Activated T-helper 2 cell treated with anti-CD3 and anti-CD28 coated beads, Interferon-gamma antibody, Interleukin-2, Interleukin-4, amounts not matched to agents 10 μg/mL and 5 μg/mL and 100 μg/mL, durations not matched to agents 14 hours and 24 hours and 36 hours (primary cell): ENCODE measurements at regions not wholly inside any gene's neighbourhood (a gene's known extent, or its start where the extent isn't known, plus 50 kb on each side); places are given as distances from the start of the nearest gene placed in this dataset.
"Not testable (repeated sequence)": the region's sequence is repeated elsewhere in the genome, so short reads cannot be mapped to it uniquely, and the experiment has no call there.

Experiments used
- DNase-seq: peaks from one replicate; pipeline ENCODE4 v3.0.0; 2021; ENCODE audit warnings: low spot score
- H3K27ac Mint-ChIP-seq: one replicate; pipeline ENCODE4 v1.8.0; 2021; ENCODE audit warnings: mixed read lengths
- H3K27me3 Mint-ChIP-seq: one replicate; pipeline ENCODE4 v1.8.0; 2021; ENCODE audit warnings: low read depth, mixed read lengths
- H3K36me3 Mint-ChIP-seq: one replicate; pipeline ENCODE4 v1.8.0; 2021; ENCODE audit warnings: low read depth, mixed read lengths
- H3K4me1 Mint-ChIP-seq: one replicate; pipeline ENCODE4 v1.8.0; 2021; ENCODE audit warnings: low read depth, mixed read lengths
- H3K4me3 Mint-ChIP-seq: one replicate; pipeline ENCODE4 v1.8.0; 2021; ENCODE audit warnings: low read depth, mild to moderate bottlenecking, moderate library complexity, mixed read lengths
- H3K9me3 Mint-ChIP-seq: one replicate; pipeline ENCODE4 v1.8.0; 2021; ENCODE audit warnings: mixed read lengths
- intact Hi-C: fragments of 100-400 bp; cut with micrococcal nuclease; formaldehyde crosslinking; loops from one replicate; pipeline ENCODE4 v1.15.1; 2023

GRCh38 chr3:147333098-147333497 is 73.2 kb downstream of the ZIC4 start:
- no peaks in the 10 kb centered on the region for H3K27me3 Mint-ChIP-seq
- intact Hi-C loops, result no loop called here
- H3K4me1 Mint-ChIP-seq, result no peaks in the 10 kb centered on the region
- H3K36me3 Mint-ChIP-seq, result no peaks in the 10 kb centered on the region
- H3K4me3 Mint-ChIP-seq, result no peak overlapping the region
- no peak overlapping the region for H3K27ac Mint-ChIP-seq
- DNase-seq, result no peak
- no peaks in the 10 kb centered on the region for H3K9me3 Mint-ChIP-seq

DNA sequence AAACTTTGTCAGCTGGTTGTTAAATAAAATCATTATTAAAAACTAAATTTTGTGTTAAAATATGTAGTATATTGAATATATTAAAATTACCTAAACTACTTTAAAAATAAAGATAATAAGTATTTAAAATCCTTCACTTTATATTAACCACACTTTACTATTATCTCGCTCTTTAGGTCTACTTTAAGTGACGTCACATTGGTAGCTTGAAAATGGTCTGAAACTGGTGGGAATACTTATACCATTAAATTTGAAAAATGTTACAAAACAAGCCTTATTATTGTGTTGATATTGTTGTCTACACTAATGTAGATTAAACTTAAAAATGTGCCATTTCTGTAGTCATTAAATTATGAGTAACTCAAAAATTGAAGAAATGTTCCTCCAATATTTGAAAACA is 77.6 kb downstream of the ZIC4 start:
- Mint-ChIP-seq H3K27me3 (no peaks in the 10 kb centered on the region), H3K36me3 (no peaks in the 10 kb centered on the region), H3K9me3 (no peaks in the 10 kb centered on the region), H3K27ac (no peak overlapping the region), H3K4me3 (no peak overlapping the region), H3K4me1 (no peaks in the 10 kb centered on the region)
- intact Hi-C loops, result no loop called here
- no peak for DNase-seq

- intact Hi-C loops, result no loop called here
- H3K9me3 Mint-ChIP-seq, result peaks cover 5% of the 10 kb centered on the region
- no peak for DNase-seq
- H3K27me3 Mint-ChIP-seq, result no peaks in the 10 kb centered on the region
- H3K4me1 Mint-ChIP-seq, result no peaks in the 10 kb centered on the region
- no peaks in the 10 kb centered on the region for H3K36me3 Mint-ChIP-seq
- no peak overlapping the region for H3K4me3 Mint-ChIP-seq
- H3K27ac Mint-ChIP-seq, result no peak overlapping the region
Observed at GRCh38 chr3:147324356-147324755, 82.0 kb downstream of the ZIC4 start.

- Mint-ChIP-seq H3K27me3 (no peaks in the 10 kb centered on the region), H3K27ac (no peak overlapping the region), H3K4me1 (no peaks in the 10 kb centered on the region), H3K9me3 (peaks cover 5% of the 10 kb centered on the region), H3K36me3 (no peaks in the 10 kb centered on the region), H3K4me3 (no peak overlapping the region)
- no peak for DNase-seq
- intact Hi-C loops, result no loop called here
Observed at GRCh38 chr3:147318900-147319299, 87.4 kb downstream of the ZIC4 start.

GRCh38 chr3:147317080-147317479 is 89.3 kb downstream of the ZIC4 start:
- H3K36me3 Mint-ChIP-seq, H3K27ac Mint-ChIP-seq, H3K4me3 Mint-ChIP-seq, intact Hi-C loops, H3K9me3 Mint-ChIP-seq, H3K27me3 Mint-ChIP-seq, DNase-seq, H3K4me1 Mint-ChIP-seq: not testable (repeated sequence)

GRCh38 chr3:147313513-147313912 is 92.8 kb downstream of the ZIC4 start:
- Mint-ChIP-seq H3K27ac (no peak overlapping the region), H3K4me1 (no peaks in the 10 kb centered on the region), H3K27me3 (no peaks in the 10 kb centered on the region), H3K36me3 (no peaks in the 10 kb centered on the region), H3K9me3 (no peaks in the 10 kb centered on the region), H3K4me3 (no peak overlapping the region)
- DNase-seq, result no peak
- intact Hi-C loops, result no loop called here

DNA sequence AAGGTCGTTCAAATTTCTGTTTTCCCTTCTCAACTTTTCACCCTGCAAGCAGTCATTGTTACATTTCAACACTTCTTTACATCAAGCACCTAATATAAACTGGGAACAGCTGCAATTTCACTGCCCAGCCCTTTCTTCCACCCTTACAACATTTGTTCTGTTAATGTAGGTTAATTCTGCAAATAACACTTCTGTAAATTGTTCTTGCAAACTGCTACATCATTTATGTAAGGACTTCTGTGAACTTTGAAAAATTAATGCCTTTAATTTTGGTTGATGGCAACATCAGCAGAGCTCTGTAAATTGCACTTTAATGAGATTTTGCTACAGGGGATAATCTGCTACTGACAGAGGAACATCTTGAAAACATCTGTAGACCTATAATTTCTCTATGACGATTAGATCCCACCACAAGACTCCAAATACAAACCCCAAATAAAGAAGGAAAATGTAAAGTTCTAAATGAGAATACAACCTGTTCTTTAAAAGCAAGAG is 93.5 kb downstream of the ZIC4 start:
- no peak overlapping the region for H3K4me3 Mint-ChIP-seq
- no peak for DNase-seq
- no peaks in the 10 kb centered on the region for H3K9me3 Mint-ChIP-seq
- intact Hi-C loops, result no loop called here
- H3K27ac Mint-ChIP-seq, result no peak overlapping the region
- no peaks in the 10 kb centered on the region for H3K27me3 Mint-ChIP-seq
- no peaks in the 10 kb centered on the region for H3K4me1 Mint-ChIP-seq
- H3K36me3 Mint-ChIP-seq, result no peaks in the 10 kb centered on the region

- Mint-ChIP-seq H3K27me3 (no peaks in the 10 kb centered on the region), H3K36me3 (no peaks in the 10 kb centered on the region), H3K27ac (no peak overlapping the region), H3K9me3 (no peaks in the 10 kb centered on the region), H3K4me1 (no peaks in the 10 kb centered on the region), H3K4me3 (no peak overlapping the region)
- intact Hi-C loops, result no loop called here
- DNase-seq, result no peak
Observed at GRCh38 chr3:147311716-147312115, 94.6 kb downstream of the ZIC4 start.

DNA sequence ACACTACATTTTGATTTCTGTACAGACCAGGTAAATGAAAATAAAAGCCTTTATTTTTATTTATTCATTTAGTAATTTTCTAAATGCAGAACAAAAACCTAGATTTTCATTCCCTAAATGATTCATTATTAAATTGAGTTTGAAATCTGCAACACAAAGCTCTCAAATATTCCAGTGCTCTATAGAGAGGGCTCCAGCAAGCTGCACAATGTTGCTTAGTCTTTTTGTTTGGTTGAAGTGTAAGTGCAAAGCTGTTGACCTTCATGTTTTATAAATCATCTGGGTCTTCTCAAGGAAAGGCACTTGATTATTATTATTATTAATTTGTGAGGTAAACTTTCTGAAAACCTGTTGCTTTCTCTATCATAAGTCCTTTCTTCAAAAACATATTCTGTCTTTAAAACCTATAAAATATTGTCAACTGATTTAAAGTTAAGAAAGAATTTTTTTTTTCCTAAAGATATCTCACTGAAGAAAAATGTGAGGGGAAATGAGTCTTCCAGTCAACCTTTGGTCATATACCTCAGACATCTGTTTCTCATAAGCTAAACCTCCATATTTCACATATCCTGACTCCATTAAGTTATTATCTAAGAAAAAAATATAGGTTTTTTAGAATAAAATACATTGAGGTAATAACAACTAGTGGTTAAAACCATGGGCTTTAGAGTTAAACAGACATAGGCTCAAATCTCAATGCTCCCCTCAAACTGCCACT is 100.7 kb downstream of the ZIC4 start:
- Mint-ChIP-seq H3K9me3 (no peaks in the 10 kb centered on the region), H3K36me3 (no peaks in the 10 kb centered on the region), H3K4me3 (no peak overlapping the region), H3K27me3 (no peaks in the 10 kb centered on the region), H3K27ac (no peak overlapping the region), H3K4me1 (no peaks in the 10 kb centered on the region)
- intact Hi-C loops, result no loop called here
- no peak for DNase-seq

DNA sequence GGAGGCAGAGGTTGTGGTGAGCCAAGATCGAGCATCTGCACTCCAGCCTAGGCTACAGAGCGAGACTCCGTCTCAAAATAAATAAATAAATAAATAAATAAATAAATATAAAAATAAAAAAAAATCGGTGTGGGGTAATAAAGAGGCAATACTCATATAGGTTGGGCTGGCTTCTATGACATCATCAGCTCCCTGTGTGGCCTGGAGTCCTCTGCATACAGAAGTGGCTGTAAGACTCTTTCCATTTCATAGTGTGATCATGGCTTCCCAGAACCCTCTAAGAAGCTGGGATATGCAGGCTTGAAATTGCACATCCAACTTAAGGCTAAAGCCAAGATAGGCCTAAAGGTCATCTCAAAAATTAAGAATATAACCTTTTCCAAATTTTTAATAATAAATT is 101.6 kb downstream of the ZIC4 start:
- Mint-ChIP-seq H3K27ac (no peak overlapping the region), H3K36me3 (no peaks in the 10 kb centered on the region), H3K9me3 (no peaks in the 10 kb centered on the region), H3K4me3 (no peak overlapping the region), H3K4me1 (no peaks in the 10 kb centered on the region), H3K27me3 (no peaks in the 10 kb centered on the region)
- intact Hi-C loops, result no loop called here
- DNase-seq, result no peak

DNA sequence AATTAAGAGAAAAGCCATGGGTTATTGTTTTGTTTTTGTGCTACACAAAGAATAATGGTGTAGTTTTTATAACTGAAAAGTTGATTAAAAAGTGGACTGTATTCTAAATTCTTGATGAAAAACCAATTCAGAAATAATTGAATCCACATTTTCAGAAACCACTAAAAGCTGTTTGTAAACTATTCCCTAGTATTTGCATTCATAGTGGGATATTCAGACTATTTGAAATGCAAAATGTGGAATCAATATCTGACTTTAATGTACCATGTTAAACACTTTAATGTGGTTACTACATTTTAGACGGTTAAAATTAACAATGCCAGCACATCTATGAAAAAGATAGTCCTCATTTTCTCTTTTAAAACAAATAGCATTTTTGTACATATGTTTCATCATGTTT is 104.6 kb downstream of the ZIC4 start:
- DNase-seq, result no peak
- Mint-ChIP-seq H3K9me3 (no peaks in the 10 kb centered on the region), H3K4me3 (no peak overlapping the region), H3K36me3 (no peaks in the 10 kb centered on the region), H3K27me3 (no peaks in the 10 kb centered on the region), H3K4me1 (no peaks in the 10 kb centered on the region), H3K27ac (no peak overlapping the region)
- intact Hi-C loops, result no loop called here

DNA sequence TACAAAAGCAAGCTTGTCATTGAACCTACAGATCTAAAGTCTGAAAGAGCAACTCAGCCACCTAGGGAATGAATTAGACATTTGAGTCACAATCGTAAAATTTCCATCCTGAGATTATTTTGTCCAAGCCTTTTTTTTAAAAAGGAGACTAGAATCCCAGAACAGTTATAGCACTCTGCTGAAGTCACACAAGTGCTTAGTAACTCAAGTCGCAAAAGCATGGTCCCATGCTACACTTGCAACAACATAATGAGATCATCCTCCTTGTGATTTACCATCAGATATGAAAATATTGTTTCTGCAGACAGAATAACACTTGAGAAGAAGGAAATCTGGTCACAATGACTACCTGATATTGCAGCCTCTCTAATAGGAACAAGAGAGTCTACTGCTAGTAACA is 106.7 kb downstream of the ZIC4 start:
- Mint-ChIP-seq H3K27me3 (no peaks in the 10 kb centered on the region), H3K27ac (no peak overlapping the region), H3K4me3 (no peak overlapping the region), H3K4me1 (no peaks in the 10 kb centered on the region), H3K36me3 (no peaks in the 10 kb centered on the region), H3K9me3 (no peaks in the 10 kb centered on the region)
- intact Hi-C loops, result no loop called here
- DNase-seq, result no peak

GRCh38 chr3:147298511-147298982 is 107.8 kb downstream of the ZIC4 start:
- no peak for DNase-seq
- Mint-ChIP-seq H3K27ac (no peak overlapping the region), H3K27me3 (no peaks in the 10 kb centered on the region), H3K4me3 (no peak overlapping the region), H3K9me3 (no peaks in the 10 kb centered on the region), H3K36me3 (no peaks in the 10 kb centered on the region), H3K4me1 (no peaks in the 10 kb centered on the region)
- intact Hi-C loops, result no loop called here
